ENCODE measurements at regions not wholly inside any gene's neighbourhood (a gene's known extent, or its start where the extent isn't known, plus 50 kb on each side); places are given as distances from the start of the nearest gene placed in this dataset.
"Not testable (repeated sequence)": the region's sequence is repeated elsewhere in the genome, so short reads cannot be mapped to it uniquely, and the experiment has no call there.

- H3K4me1 Mint-ChIP-seq: no peaks in the 10 kb centered on the region
- H3K4me3 Mint-ChIP-seq: no peak overlapping the region
- CTCF ChIA-PET: no interaction called here
- DNase-seq: no peak
- H3K27me3 Mint-ChIP-seq: no peaks in the 10 kb centered on the region
- POLR2A ChIA-PET: no interaction called here
- H3K9me3 Mint-ChIP-seq: peaks cover 28% of the 10 kb centered on the region
- no peak overlapping the region for H3K27ac Mint-ChIP-seq
- no peak for ATAC-seq (ENCODE audit: low read depth)
- no peak for TF ChIP-seq CTCF (IDR thresholded peaks at IDR 0.05)
- no peaks in the 10 kb centered on the region for H3K36me3 Mint-ChIP-seq (ENCODE audit: low read depth)
- intact Hi-C loops (cut with micrococcal nuclease): no loop called here
These were observed 366.0 kb upstream of the CNTNAP5 start for GRCh38 chr2:123659120-123659519.

- Mint-ChIP-seq H3K9me3 (peaks cover 14% of the 10 kb centered on the region), H3K4me1 (no peaks in the 10 kb centered on the region), H3K4me3 (no peak overlapping the region), H3K27ac (no peak overlapping the region), H3K36me3 (ENCODE audit: low read depth) (no peaks in the 10 kb centered on the region), H3K27me3 (no peaks in the 10 kb centered on the region)
- ChIA-PET CTCF (no interaction called here), POLR2A (no interaction called here)
- TF ChIP-seq CTCF (IDR thresholded peaks at IDR 0.05): no peak
- DNase-seq: no peak
- ATAC-seq (ENCODE audit: low read depth): no peak
- intact Hi-C loops (cut with micrococcal nuclease): no loop called here
These were observed 354.8 kb upstream of the CNTNAP5 start for GRCh38 chr2:123670286-123670685.

GRCh38 chr2:123683797-123684196 is 341.3 kb upstream of the CNTNAP5 start:
- H3K4me1 Mint-ChIP-seq; H3K27ac Mint-ChIP-seq; intact Hi-C loops (cut with micrococcal nuclease); H3K9me3 Mint-ChIP-seq; H3K4me3 Mint-ChIP-seq; H3K27me3 Mint-ChIP-seq; ATAC-seq (ENCODE audit: low read depth); H3K36me3 Mint-ChIP-seq (ENCODE audit: low read depth); DNase-seq; POLR2A ChIA-PET; CTCF ChIA-PET: not testable (repeated sequence)

DNA sequence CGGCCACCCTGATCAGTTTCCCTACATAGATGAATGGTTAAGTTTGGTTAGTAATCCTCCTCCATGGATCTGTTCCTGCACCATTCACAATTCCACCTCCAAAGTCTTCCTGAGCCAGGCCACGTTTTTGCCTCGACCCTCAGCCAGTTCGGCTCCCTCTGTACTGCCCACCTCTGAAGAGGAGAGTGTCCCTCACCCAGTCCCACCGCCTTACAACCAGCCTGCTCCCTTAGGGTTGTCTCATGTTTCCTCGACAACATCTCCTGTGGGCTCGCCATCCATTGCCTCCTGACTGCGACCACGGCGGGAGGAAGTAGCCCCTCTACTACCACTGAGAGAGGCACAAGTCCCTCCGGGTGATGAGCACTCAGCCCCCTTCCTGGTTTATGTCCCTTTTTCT is 338.0 kb upstream of the CNTNAP5 start:
- H3K27me3 Mint-ChIP-seq: no peaks in the 10 kb centered on the region
- POLR2A ChIA-PET: no interaction called here
- H3K36me3 Mint-ChIP-seq (ENCODE audit: low read depth): no peaks in the 10 kb centered on the region
- H3K27ac Mint-ChIP-seq: no peak overlapping the region
- peaks cover 6% of the 10 kb centered on the region for H3K9me3 Mint-ChIP-seq
- no peak for TF ChIP-seq CTCF (IDR thresholded peaks at IDR 0.05)
- no peaks in the 10 kb centered on the region for H3K4me1 Mint-ChIP-seq
- CTCF ChIA-PET: no interaction called here
- intact Hi-C loops (cut with micrococcal nuclease): no loop called here
- ATAC-seq (ENCODE audit: low read depth) (no peak), DNase-seq (no peak)
- H3K4me3 Mint-ChIP-seq: no peak overlapping the region

- peaks cover 5% of the 10 kb centered on the region for H3K9me3 Mint-ChIP-seq
- no peak overlapping the region for H3K4me3 Mint-ChIP-seq
- H3K4me1 Mint-ChIP-seq: no peaks in the 10 kb centered on the region
- TF ChIP-seq CTCF (IDR thresholded peaks at IDR 0.05): no peak
- intact Hi-C loops (cut with micrococcal nuclease): no loop called here
- CTCF ChIA-PET: no interaction called here
- POLR2A ChIA-PET: no interaction called here
- H3K36me3 Mint-ChIP-seq (ENCODE audit: low read depth): no peaks in the 10 kb centered on the region
- H3K27ac Mint-ChIP-seq: no peak overlapping the region
- ATAC-seq (ENCODE audit: low read depth) (no peak), DNase-seq (no peak)
- no peaks in the 10 kb centered on the region for H3K27me3 Mint-ChIP-seq
These were observed 336.7 kb upstream of the CNTNAP5 start for GRCh38 chr2:123688231-123688940.

GRCh38 chr2:123692121-123692520 is 333.0 kb upstream of the CNTNAP5 start:
- no peak overlapping the region for H3K27ac Mint-ChIP-seq
- TF ChIP-seq CTCF (IDR thresholded peaks at IDR 0.05): no peak
- POLR2A ChIA-PET: no interaction called here
- intact Hi-C loops (cut with micrococcal nuclease): no loop called here
- CTCF ChIA-PET: no interaction called here
- H3K36me3 Mint-ChIP-seq (ENCODE audit: low read depth): no peaks in the 10 kb centered on the region
- DNase-seq: no peak
- H3K27me3 Mint-ChIP-seq: no peaks in the 10 kb centered on the region
- H3K4me1 Mint-ChIP-seq: no peaks in the 10 kb centered on the region
- H3K4me3 Mint-ChIP-seq: no peak overlapping the region
- ATAC-seq (ENCODE audit: low read depth): no peak
- H3K9me3 Mint-ChIP-seq: peaks cover 5% of the 10 kb centered on the region
